B cell (primary cell): ENCODE measurements at regions not wholly inside any gene's neighbourhood (a gene's known extent, or its start where the extent isn't known, plus 50 kb on each side); places are given as distances from the start of the nearest gene placed in this dataset.

ENCODE experiments used
- CTCF ChIP-seq: fragments of 200-600 bp; IDR thresholded peaks from one replicate; pipeline ENCODE4 v1.8.0; 2022; ENCODE audit warnings: antibody characterized with exemption, mild to moderate bottlenecking
- EZH2 ChIP-seq: IDR thresholded peaks from 2 replicates; pipeline ENCODE4 v1.6.1; 2012; ENCODE audit warnings: borderline replicate concordance, low read depth, mild to moderate bottlenecking, moderate library complexity, low read length; ENCODE audit not compliant: insufficient read depth, poor library complexity, severe bottlenecking

- TF ChIP-seq CTCF (peak; percentile 49), EZH2 (no peak)
Observed at GRCh38 chr18:57959278-57959677, 84.7 kb upstream of the NEDD4L start.
